HepG2 (cell line): ENCODE measurements at regions not wholly inside any gene's neighbourhood (a gene's known extent, or its start where the extent isn't known, plus 50 kb on each side); places are given as distances from the start of the nearest gene placed in this dataset.

Source experiments
- CENPBD1 ChIP-seq: sonication (generic); formaldehyde crosslinking; IDR thresholded peaks from 2 replicates; pipeline ENCODE4 v1.8.0; 2022; ENCODE audit warnings: missing genetic modification reagents, low read depth, mild to moderate bottlenecking, borderline replicate concordance
- CTCF ChIP-seq: sonication (generic); formaldehyde crosslinking; IDR thresholded peaks from 2 replicates; pipeline ENCODE4 v1.5.0; 2020; ENCODE audit warnings: mild to moderate bottlenecking, missing genetic modification reagents, moderate library complexity
- E2F2 ChIP-seq: sonication (generic); formaldehyde crosslinking; IDR thresholded peaks from 2 replicates; pipeline ENCODE4 v1.4.0; 2020; ENCODE audit warnings: missing genetic modification reagents, borderline replicate concordance
- ELF4 ChIP-seq: sonication (generic); formaldehyde crosslinking; IDR thresholded peaks from 2 replicates; pipeline ENCODE4 v1.5.0; 2020; ENCODE audit warnings: missing genetic modification reagents, mild to moderate bottlenecking, moderate library complexity, borderline replicate concordance
- HMGA1 ChIP-seq: sonication (generic); formaldehyde crosslinking; conservative IDR thresholded peaks from 2 replicates; pipeline ENCODE4 v1.4.0; 2020; ENCODE audit warnings: missing genetic modification reagents
- KAT8 ChIP-seq: IDR thresholded peaks from 2 replicates; pipeline ENCODE4 v1.6.1; 2016; ENCODE audit warnings: missing genetic modification reagents, missing compliant biosample characterization
- MNT ChIP-seq: fragments of 450-650 bp; IDR thresholded peaks from 2 replicates; pipeline ENCODE4 v1.6.1; 2016
- PRDM10 ChIP-seq: sonication (generic); formaldehyde crosslinking; IDR thresholded peaks from 2 replicates; pipeline ENCODE4 v1.4.0; 2020; ENCODE audit warnings: low read depth, missing genetic modification reagents
- SATB2 ChIP-seq: sonication (generic); formaldehyde crosslinking; IDR thresholded peaks from 2 replicates; pipeline ENCODE4 v1.5.0; 2020; ENCODE audit warnings: missing genetic modification reagents
- SMAD9 ChIP-seq: sonication (generic); formaldehyde crosslinking; IDR thresholded peaks from 2 replicates; pipeline ENCODE4 v1.5.1; 2020; ENCODE audit warnings: mild to moderate bottlenecking, missing genetic modification reagents
- SP1 ChIP-seq, 2 experiments: fragments of 450-650 bp in 1 of 2; sonication (generic) in 1 of 2; formaldehyde crosslinking in 1 of 2; IDR thresholded peaks; 2 replicates each; pipeline versions ENCODE4 v1.4.0 to v1.6.1; 2016 to 2020; ENCODE audit warnings: missing genetic modification reagents in 1 of 2
- SRF ChIP-seq: IDR thresholded peaks from 2 replicates; pipeline ENCODE4 v1.6.1; 2011; ENCODE audit warnings: mild to moderate bottlenecking, low read depth, low read length, moderate library complexity
- ZBTB20 ChIP-seq: sonication (generic); formaldehyde crosslinking; IDR thresholded peaks from 2 replicates; pipeline ENCODE4 v1.8.1; 2023; ENCODE audit warnings: missing genetic modification reagents, low read depth, mild to moderate bottlenecking, borderline replicate concordance
- ZFP1 ChIP-seq: IDR thresholded peaks from 2 replicates; pipeline ENCODE4 v1.6.1; 2016
- ZMYM2 ChIP-seq: sonication (generic); formaldehyde crosslinking; IDR thresholded peaks from 2 replicates; pipeline ENCODE4 v1.8.0; 2022; ENCODE audit warnings: mild to moderate bottlenecking, missing genetic modification reagents
- ZNF143 ChIP-seq: sonication (generic); formaldehyde crosslinking; IDR thresholded peaks from 2 replicates; pipeline ENCODE4 v1.4.0; 2020; ENCODE audit warnings: missing genetic modification reagents
- ZNF710 ChIP-seq: sonication (generic); formaldehyde crosslinking; IDR thresholded peaks from 2 replicates; pipeline ENCODE4 v1.5.0; 2020; ENCODE audit warnings: mild to moderate bottlenecking, missing genetic modification reagents, borderline replicate concordance
- ZSCAN20 ChIP-seq: sonication (generic); formaldehyde crosslinking; IDR thresholded peaks from 2 replicates; pipeline ENCODE4 v1.4.0; 2020; ENCODE audit warnings: missing genetic modification reagents, mild to moderate bottlenecking, borderline replicate concordance
- ZSCAN30 ChIP-seq: sonication (generic); formaldehyde crosslinking; IDR thresholded peaks from 2 replicates; pipeline ENCODE4 v1.5.0; 2020; ENCODE audit warnings: mild to moderate bottlenecking, missing genetic modification reagents

GRCh38 chr14:54135804-54136280 lies 179.2 kb upstream of the BMP4 start (continued):
- TF ChIP-seq SATB2 (0 out of 2 replicates have a peak, but pooled peaks have one; percentile 57), ELF4 (CRISPR knock-in tag) (no peak), ZMYM2 (CRISPR knock-in tag) (peak; percentile 45; the same call in 1 of the 2 replicates), SP1 (IDR thresholded peaks at IDR 0.05) (no peak), SP1 (CRISPR knock-in tag; IDR thresholded peaks at IDR 0.05) (no peak), KAT8 (CRISPR knock-in tag) (peak; percentile 59; the same call in 1 of the 2 replicates), ZNF143 (CRISPR knock-in tag) (no peak), SMAD9 (no peak), SRF (peak; percentile 83; the same call in 1 of the 2 replicates), ZBTB20 (CRISPR knock-in tag) (0 out of 2 replicates have a peak, but pooled peaks have one; percentile 24), E2F2 (no peak), ZFP1 (CRISPR knock-in tag) (peak; percentile 55; the same call in 1 of the 2 replicates), CTCF (CRISPR knock-in tag) (no peak; the same call in 1 of the 2 replicates), ZSCAN30 (CRISPR knock-in tag) (no peak), ZSCAN20 (no peak), HMGA1 (no peak), ZNF710 (CRISPR knock-in tag) (peak; percentile 95), PRDM10 (CRISPR knock-in tag) (no peak; the same call in 1 of the 2 replicates), CENPBD1 (CRISPR knock-in tag) (no peak), MNT (no peak)
